ENCODE measurements at regions not wholly inside any gene's neighbourhood (a gene's known extent, or its start where the extent isn't known, plus 50 kb on each side); places are given as distances from the start of the nearest gene placed in this dataset.

GRCh38 chr7:106196460-106197021, 84.4 kb upstream of the SYPL1 start:
- DNase-seq: no peak

GRCh38 chr7:106193661-106194060, 81.5 kb upstream of the SYPL1 start:
- DNase-seq: no peak

GRCh38 chr7:106190589-106191330, 78.6 kb upstream of the SYPL1 start:
- no peak for DNase-seq

GRCh38 chr7:106187613-106188350, 75.7 kb upstream of the SYPL1 start:
- no peak for DNase-seq

GRCh38 chr7:106185719-106186118, 73.6 kb upstream of the SYPL1 start:
- no peak for DNase-seq

GRCh38 chr7:106183952-106184351, 71.8 kb upstream of the SYPL1 start:
- no peak for DNase-seq

GRCh38 chr7:106182904-106183303, 70.8 kb upstream of the SYPL1 start:
- DNase-seq: no peak

GRCh38 chr7:106181658-106182265, 69.7 kb upstream of the SYPL1 start:
- no peak for DNase-seq

- no peak for DNase-seq
Measured at GRCh38 chr7:106180721-106181120, 68.6 kb upstream of the SYPL1 start.

GRCh38 chr7:106179256-106179655, 67.1 kb upstream of the SYPL1 start:
- DNase-seq: no peak

GRCh38 chr7:106178593-106179134, 66.6 kb upstream of the SYPL1 start:
- no peak for DNase-seq

GRCh38 chr7:106177738-106178592, 65.9 kb upstream of the SYPL1 start:
- no peak for DNase-seq

GRCh38 chr7:106177300-106177690, 65.2 kb upstream of the SYPL1 start:
- DNase-seq: no peak

- peak; percentile 49 for DNase-seq
Measured at GRCh38 chr7:106176414-106177299, 64.5 kb upstream of the SYPL1 start.

GRCh38 chr7:106175507-106175906, 63.4 kb upstream of the SYPL1 start:
- no peak for DNase-seq

GRCh38 chr7:106170651-106171050, 58.5 kb upstream of the SYPL1 start:
- DNase-seq: no peak

- no peak for DNase-seq
Measured at GRCh38 chr7:106169821-106170610, 57.9 kb upstream of the SYPL1 start.

GRCh38 chr7:106167439-106168136, 55.5 kb upstream of the SYPL1 start:
- no peak for DNase-seq

- peak; percentile 2 for DNase-seq
Measured at GRCh38 chr7:106166651-106167342, 54.7 kb upstream of the SYPL1 start.

Data from stimulated activated naive CD4-positive, alpha-beta T cell treated with Interleukin-2 at 50 U/mL for 16 hours (primary cell).